IPS DF 6.9 (cell line): ENCODE measurements at regions not wholly inside any gene's neighbourhood (a gene's known extent, or its start where the extent isn't known, plus 50 kb on each side); places are given as distances from the start of the nearest gene placed in this dataset.

Source experiments
- DNase-seq: peaks from one replicate; pipeline ENCODE4 v3.0.0-alpha.2; 2013; ENCODE audit warnings: low read depth, low spot score
- H3K27ac ChIP-seq: one replicate; pipeline ENCODE4 v1.5.1; 2013; ENCODE audit warnings: low read length, control low read depth
- H3K27me3 ChIP-seq: 2 replicates; pipeline ENCODE4 v1.6.1; 2013; ENCODE audit warnings: mild to moderate bottlenecking, low read length; ENCODE audit not compliant: control insufficient read depth, insufficient read depth
- H3K36me3 ChIP-seq: 2 replicates; pipeline ENCODE4 v1.6.1; 2013; ENCODE audit warnings: low read length; ENCODE audit not compliant: control insufficient read depth, insufficient read depth
- H3K4me1 ChIP-seq: 2 replicates; pipeline ENCODE4 v1.6.1; 2013; ENCODE audit warnings: low read length; ENCODE audit not compliant: control insufficient read depth, insufficient read depth
- H3K4me3 ChIP-seq: 2 replicates; pipeline ENCODE4 v1.5.1; 2013; ENCODE audit warnings: mild to moderate bottlenecking, low read length
- H3K9me3 ChIP-seq: 2 replicates; pipeline ENCODE4 v1.6.1; 2013; ENCODE audit warnings: low read length, inconsistent platforms; ENCODE audit not compliant: control insufficient read depth, insufficient read depth
- WGBS: extraction: QIAGEN DNeasy Blood & Tissue Kit; methylation state at CpG from one replicate; pipeline ENCODE4 v1.1.7; 2013; ENCODE audit warnings: mixed read lengths, missing lambda C conversion rate; ENCODE audit not compliant: insufficient read length, insufficient coverage; 5-methylcytosine and 5-hydroxymethylcytosine counted together

DNA sequence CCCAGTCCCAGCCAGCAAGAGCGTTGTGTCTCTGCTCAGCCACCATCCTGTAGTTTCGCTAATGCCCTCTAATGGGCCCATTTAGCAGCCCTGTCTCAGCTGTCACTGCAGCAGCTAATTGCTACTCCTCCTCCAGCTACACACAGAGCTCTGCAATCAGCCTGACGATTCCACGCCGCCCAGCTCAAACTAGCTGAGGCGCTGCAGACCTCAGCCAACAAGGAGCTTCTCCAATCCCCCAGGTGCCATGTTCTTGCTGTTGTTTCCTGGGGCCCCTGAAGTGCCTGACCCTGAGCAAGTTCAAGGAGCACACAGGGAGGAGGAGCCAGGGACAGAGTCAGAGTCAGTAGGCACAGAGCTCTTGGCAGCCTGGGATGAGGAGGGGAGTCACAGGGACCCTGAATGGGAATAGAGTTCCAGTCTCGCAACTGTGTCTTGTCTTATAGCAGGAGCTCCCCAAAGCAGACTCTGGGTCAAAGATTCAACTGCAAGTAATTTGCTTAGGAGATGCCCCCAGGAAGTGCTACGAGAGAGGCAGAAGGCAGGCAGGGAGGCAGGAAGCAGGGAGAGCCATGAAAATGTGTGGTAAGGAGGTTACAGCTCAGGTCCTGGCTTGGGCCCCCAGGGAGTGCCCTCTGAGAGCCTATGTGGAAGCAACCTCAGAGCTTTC is 135.8 kb upstream of the UNC5B start:
- Histone ChIP-seq H3K27me3 (no peaks in the 10 kb centered on the region), H3K36me3 (no peaks in the 10 kb centered on the region), H3K9me3 (no peaks in the 10 kb centered on the region), H3K4me1 (peaks cover 5% of the 10 kb centered on the region; the same call in 1 of the 2 replicates), H3K4me3 (no peak overlapping the region), H3K27ac (no peak overlapping the region)
- no CpG with 5 or more reads among the region's 8 CpGs for WGBS
- no peak for DNase-seq

DNA sequence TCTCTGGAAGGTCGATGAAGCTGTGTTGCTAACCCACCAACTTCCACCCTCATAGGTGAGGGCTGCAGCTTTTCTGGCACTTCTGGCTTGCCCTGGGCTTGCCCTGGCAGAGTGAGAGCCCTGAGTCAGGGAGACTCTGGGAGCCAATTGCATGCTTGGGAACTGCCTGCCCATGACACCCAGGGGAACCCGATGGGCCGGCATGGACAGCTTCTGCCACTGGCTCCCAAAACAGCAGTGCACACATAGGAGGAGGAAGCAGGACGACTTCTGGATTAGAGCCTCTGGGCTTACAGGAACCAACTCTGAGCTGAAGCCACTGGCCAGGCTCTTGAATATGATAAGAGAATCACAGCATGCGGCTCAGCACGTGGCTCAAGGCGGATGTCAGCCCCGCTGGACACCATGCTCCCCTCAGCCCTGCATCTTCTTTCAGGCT is 135.2 kb upstream of the UNC5B start:
- no peak for DNase-seq
- Histone ChIP-seq H3K36me3 (no peaks in the 10 kb centered on the region), H3K9me3 (no peaks in the 10 kb centered on the region), H3K27ac (no peak overlapping the region), H3K4me1 (peaks cover 5% of the 10 kb centered on the region; the same call in 1 of the 2 replicates), H3K4me3 (no peak overlapping the region), H3K27me3 (no peaks in the 10 kb centered on the region)
- no CpG with 5 or more reads among the region's 8 CpGs for WGBS

DNA sequence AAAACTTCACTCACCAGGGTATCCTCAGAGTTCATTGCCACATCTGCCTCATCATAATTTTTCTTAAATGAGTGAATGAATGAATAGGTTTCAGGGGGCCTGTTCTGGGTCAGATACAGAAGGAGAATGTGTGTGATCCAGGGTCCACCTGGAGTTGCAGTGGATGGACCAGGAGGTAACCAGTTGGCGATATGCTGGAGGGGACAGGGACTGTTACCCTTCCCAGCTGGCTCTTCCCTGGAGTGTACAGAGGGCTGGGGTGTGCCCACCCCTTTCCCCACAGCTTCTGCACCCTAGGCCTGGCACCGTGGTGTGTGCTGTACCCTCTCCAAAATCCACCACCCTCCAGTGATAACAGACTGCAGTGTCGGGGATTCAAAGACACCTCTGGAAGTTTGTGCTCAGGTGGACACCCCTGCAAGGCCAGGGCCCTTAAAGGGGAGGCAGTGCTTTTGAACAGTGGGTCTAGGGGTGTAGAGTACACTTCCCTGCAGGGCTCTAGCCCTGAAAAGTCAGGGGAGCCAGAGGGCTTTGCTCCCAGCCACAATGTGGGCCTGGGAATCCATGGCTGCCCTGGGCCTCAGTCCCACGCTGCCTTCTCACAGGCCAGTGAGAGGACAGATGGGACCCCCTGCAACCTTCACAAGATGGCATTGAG is 134.4 kb upstream of the UNC5B start:
- Histone ChIP-seq H3K27ac (no peak overlapping the region), H3K4me1 (peaks cover 5% of the 10 kb centered on the region; the same call in 1 of the 2 replicates), H3K36me3 (no peaks in the 10 kb centered on the region), H3K4me3 (no peak overlapping the region), H3K27me3 (no peaks in the 10 kb centered on the region), H3K9me3 (no peaks in the 10 kb centered on the region)
- no CpG with 5 or more reads among the region's 4 CpGs for WGBS
- no peak for DNase-seq

DNA sequence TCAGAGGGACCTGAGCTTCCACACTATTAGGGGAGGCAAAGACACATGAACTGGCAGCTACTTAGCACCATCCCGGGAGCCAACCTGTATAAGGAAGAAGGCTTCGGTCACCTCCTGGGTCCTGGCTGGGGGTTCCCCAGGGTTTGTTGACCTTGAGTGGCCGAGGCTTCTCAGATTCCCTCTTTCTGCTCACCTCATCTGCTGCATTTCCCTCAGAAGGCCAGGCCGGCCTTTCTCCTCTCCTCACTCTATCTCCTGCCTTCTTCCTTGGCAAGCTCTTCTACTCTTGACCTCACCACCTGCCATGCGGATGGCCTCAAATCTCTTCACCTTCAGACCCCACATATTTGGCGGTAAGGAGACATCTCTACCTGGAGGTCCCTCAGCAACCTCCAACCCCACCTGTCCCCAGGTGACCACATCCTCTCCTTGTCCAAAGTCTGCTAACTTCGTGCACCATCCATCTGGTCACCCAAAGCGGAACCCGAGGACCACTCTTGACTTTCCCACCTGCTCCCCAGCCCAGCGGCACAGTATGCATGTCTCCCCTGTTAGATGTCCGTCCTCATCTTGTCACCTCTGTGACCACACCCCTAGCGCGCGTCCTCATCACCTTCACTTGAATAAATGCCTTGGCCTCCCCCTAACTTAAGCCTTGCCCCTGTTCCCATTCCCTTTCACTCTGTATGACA is 133.8 kb upstream of the UNC5B start:
- no peaks in the 10 kb centered on the region for H3K9me3 ChIP-seq
- no peak overlapping the region for H3K27ac ChIP-seq
- DNase-seq, result no peak
- H3K4me1 ChIP-seq, result peaks cover 5% of the 10 kb centered on the region; the same call in 1 of the 2 replicates
- H3K4me3 ChIP-seq, result no peak overlapping the region
- WGBS, result no CpG with 5 or more reads among the region's 14 CpGs
- no peaks in the 10 kb centered on the region for H3K36me3 ChIP-seq
- no peaks in the 10 kb centered on the region for H3K27me3 ChIP-seq

DNA sequence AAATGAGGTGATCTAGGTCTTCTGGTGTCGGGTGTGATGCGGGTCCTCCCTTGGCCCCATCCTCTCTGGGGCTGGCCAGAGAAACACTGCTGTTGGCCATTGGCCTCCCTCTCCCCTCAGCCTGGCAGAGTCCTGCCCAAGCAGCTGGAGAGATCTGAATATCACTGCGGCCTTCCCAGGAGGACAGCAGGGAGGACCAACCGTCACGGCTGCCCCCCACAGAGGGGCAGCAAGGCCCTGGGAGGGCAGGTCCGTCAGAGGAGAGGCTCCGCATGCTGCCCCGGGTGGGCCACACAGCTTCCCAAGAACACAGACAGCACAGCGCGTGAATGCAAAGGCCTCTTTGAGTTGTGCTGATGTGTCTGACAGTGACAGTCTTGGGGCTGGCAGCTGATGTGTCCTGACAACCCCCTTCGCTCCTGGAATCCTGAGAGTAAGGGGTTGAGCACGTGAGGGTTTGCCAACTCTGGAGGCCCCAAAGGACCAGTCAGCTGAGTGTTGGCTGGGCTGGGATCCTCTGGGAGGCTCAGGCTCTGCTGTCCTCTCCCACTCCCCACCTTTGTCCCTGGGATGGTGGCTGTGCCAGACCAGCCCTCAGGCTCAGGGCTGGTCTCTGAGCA is 132.5 kb upstream of the UNC5B start:
- Histone ChIP-seq H3K27ac (no peak overlapping the region), H3K4me1 (peaks cover 3% of the 10 kb centered on the region; the same call in 1 of the 2 replicates)

DNA sequence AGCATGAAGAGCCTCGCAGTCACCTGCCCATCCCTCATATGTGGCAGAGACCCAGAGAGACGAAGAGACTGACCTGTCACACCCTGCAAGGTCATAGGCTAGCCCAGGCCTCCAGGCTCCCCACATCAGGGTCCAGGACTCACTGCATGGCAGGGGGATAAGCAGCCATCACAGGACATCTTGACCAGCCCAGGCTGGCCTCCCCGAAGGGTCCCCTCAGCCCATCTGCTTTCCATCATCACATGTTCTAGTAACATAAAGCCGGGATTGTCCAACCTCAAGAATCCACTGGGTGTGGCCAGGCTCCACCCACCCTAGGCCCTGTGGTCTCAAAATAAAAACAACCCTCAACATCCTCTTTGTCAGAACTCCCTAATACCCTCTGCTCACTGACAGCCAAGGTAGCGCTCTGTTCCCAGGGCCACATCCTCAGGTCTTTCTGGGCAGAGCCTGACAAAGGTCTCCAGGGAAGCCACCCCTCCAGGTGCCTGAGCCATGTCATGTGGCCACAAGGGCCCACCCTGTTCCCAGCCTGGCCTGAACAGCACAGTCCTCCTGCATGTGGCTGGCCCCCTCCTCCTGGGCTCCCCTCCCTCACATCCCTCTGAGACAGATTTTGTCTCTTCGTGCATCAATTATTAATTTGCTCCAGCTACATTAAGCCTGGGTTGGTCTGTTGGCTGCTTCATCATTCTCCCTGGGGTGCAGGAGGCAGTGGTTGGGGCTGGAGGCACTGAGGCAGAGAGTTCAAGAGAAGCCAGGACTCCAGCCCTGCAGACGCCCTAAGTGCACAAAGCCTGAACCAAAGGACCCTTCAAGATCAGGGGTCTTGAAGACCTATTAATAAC is 131.8 kb upstream of the UNC5B start:
- Histone ChIP-seq H3K36me3 (no peaks in the 10 kb centered on the region; the same call in 1 of the 2 replicates), H3K27ac (no peak overlapping the region), H3K27me3 (no peaks in the 10 kb centered on the region), H3K4me1 (peaks cover 3% of the 10 kb centered on the region; the same call in 1 of the 2 replicates), H3K4me3 (no peak overlapping the region), H3K9me3 (no peaks in the 10 kb centered on the region)
- DNase-seq, result no peak
- WGBS, result no CpG with 5 or more reads among the region's 7 CpGs

More for the DNA sequence above, 132.5 kb upstream of the UNC5B start:
- Histone ChIP-seq H3K4me3 (no peak overlapping the region), H3K36me3 (no peaks in the 10 kb centered on the region; the same call in 1 of the 2 replicates), H3K27me3 (no peaks in the 10 kb centered on the region), H3K9me3 (no peaks in the 10 kb centered on the region)
- no peak for DNase-seq
- no CpG with 5 or more reads among the region's 12 CpGs for WGBS

DNA sequence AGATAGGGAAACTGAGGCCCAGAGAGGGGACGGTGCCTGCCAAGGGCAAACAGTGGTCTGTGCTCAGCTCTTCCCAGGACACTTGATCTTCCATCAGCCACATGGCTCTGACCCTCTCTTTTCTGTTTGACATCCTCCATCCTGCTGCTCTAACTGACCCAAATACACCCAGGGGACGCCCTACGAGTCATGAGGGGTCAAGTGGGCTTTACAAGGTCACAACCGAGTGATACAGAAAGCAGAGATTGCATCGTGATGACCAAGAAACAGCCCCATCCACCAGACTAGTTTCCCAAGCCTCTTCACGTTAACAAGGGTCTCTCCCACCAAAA is 131.2 kb upstream of the UNC5B start:
- peaks cover 3% of the 10 kb centered on the region; the same call in 1 of the 2 replicates for H3K4me1 ChIP-seq
- H3K36me3 ChIP-seq, result no peaks in the 10 kb centered on the region; the same call in 1 of the 2 replicates
- H3K4me3 ChIP-seq, result no peak overlapping the region
- no peak overlapping the region for H3K27ac ChIP-seq
- DNase-seq, result no peak
- H3K27me3 ChIP-seq, result no peaks in the 10 kb centered on the region
- no peaks in the 10 kb centered on the region for H3K9me3 ChIP-seq
- WGBS, result no CpG with 5 or more reads among the region's 6 CpGs

DNA sequence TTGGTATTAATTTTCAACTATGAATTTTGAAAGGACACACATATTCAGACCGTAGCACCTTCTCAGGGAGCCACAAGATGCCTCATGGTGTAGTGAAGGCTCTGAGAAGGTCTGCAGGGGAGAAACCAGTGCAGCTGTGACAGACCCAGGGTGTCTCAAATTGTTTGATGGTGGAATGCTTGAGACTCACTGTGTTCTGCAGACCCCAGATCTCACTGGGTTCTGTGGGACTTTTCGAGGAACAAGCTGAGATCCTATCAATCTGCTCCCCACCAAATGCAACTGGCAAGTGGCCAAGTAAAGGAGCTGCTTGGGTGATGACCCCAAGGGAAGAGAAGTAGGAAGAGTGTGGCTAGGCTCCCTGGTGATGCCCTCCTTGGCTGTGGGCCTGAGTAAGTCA is 130.5 kb upstream of the UNC5B start:
- no peak overlapping the region for H3K27ac ChIP-seq
- H3K27me3 ChIP-seq, result no peaks in the 10 kb centered on the region
- H3K9me3 ChIP-seq, result no peaks in the 10 kb centered on the region
- no peaks in the 10 kb centered on the region; the same call in 1 of the 2 replicates for H3K36me3 ChIP-seq
- DNase-seq, result no peak
- no peak overlapping the region for H3K4me3 ChIP-seq
- WGBS, result no CpG with 5 or more reads among the region's 2 CpGs
- peaks cover 3% of the 10 kb centered on the region; the same call in 1 of the 2 replicates for H3K4me1 ChIP-seq

DNA sequence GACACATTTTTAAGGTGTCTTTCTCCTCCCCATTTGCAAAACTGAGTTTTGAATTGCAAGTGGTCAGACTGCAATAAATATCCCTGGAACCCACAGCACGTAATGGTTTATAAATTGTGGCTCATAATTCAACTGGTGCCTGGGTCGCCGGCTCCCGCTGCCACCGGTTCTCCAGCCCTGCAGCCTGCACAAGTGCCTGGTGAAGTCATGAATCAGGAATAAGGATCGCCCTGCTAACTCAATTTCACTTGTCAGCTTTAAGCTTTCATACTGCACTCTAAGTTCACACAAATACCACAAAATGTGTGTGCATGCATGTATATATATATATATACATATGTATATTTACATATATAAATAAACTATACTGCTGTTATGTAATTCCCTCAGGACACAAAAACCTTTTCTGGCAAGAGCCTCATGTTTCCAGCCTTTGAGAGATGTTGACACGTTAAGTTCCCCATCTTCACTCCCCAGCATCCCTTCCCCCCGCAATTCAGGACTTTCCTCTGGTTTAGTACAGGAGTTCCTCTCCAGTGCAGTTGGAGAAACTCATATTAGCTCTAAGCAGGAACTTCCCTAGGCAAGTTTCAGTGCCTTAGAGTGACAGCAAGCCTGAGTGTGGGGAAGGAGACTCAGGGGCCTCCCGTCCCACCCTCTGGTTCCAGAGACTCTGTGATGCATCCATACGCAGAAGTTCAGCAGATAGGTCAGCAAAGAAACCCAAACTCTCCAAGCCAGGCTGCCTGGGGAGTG is 129.2 kb upstream of the UNC5B start:
- no peak for DNase-seq
- H3K9me3 ChIP-seq, result no peaks in the 10 kb centered on the region
- no peak overlapping the region for H3K27ac ChIP-seq
- no peak overlapping the region for H3K4me3 ChIP-seq
- H3K36me3 ChIP-seq, result no peaks in the 10 kb centered on the region; the same call in 1 of the 2 replicates
- WGBS, result no CpG with 5 or more reads among the region's 10 CpGs
- H3K27me3 ChIP-seq, result no peaks in the 10 kb centered on the region
- H3K4me1 ChIP-seq, result no peaks in the 10 kb centered on the region; the same call in 1 of the 2 replicates
